HG03097 (cell line): ENCODE measurements at regions not wholly inside any gene's neighbourhood (a gene's known extent, or its start where the extent isn't known, plus 50 kb on each side); places are given as distances from the start of the nearest gene placed in this dataset.

Experiments
- ATAC-seq: cut with Tn5 transposase; IDR thresholded peaks from one replicate; pipeline ENCODE4 v1.9.1; 2021; ENCODE audit not compliant: unreplicated experiment, low FRiP score

DNA sequence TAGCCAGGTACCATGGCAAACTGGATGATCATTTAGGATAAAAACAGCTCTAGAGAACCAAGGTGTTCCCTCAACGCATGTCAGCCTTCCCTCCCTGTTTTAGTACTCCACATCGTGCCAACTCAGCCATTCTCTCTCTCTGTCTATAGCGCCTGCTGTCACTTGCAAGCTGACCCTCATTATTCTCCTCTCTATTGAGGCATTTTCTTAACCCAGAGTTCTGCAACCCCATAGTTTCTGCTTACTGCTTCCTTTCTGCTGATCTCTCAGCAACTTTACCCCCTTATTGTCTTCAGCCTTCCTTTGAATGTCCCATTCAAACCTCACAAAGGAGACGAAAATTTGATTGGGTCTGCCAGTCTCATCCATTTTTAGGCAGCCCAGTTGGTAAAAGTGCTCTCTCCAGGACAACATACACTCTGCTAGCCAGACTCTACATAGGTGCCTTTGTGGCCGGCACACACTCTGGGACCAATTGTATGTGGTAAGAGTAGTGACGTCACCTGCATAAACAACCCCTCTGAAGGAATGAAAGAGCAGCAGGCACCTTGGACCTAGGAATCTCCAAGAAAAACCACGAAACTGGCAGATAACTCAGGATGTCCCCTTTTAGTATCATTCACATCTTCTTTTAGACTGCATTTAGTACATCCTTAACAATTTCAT lies 367.2 kb upstream of the KCNH7 start:
- no peak for ATAC-seq

DNA sequence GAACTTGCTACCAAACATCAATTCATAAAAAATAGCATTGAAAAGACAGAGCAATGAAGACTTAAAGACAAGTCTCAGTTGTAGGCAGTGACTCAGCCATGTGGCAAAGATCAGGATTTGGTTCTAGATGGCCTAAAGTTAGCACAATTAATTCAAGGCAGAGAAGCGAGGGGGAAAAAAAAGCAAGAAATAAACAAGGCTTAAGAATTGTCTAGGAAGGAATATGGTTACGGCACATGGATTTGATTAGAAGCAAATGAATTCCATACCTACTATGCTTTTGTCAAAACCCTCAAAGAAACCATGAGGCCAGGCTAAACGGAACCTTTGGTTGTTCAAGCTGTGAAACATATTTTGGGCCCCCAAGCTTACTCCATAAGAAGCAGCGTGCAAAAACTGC lies 362.2 kb upstream of the KCNH7 start:
- no peak for ATAC-seq

DNA sequence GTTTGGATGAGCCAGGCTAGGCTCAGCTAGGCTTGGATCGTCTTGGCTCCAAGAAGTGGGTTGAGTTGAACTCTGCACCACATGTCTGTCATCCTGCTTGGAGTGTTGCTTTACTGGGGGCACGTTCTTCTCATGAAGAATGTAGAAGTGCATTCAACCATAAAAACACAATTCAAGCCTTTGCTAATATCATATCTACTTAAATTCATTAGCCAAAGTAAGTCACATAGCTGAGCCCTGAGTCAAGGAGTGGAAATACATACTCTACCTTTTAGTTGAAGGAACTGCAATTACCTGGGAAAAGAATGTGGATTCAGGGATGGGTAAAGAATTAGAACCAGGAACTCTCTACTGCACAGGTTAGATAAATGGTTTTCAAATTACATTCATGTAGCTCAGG lies 360.4 kb upstream of the KCNH7 start:
- ATAC-seq: no peak

DNA sequence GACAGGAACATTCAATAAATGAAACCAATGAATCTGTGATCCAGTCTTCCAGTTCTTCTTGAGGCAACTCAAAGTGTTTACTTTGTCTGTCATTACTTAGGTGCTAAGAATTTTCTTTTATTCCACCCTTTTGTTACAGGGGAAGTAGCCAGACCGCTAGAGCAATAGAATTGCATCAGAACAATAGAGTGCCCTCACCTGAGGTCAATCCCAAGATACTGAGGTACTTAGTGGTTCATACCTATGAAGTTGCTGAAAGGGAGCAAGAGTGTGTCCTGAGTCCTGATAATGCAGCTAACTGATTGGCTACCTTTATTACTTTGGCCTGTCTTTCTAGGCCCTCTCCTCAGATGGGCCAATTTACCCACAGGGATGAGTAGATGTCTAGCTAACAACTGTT lies 359.4 kb upstream of the KCNH7 start:
- no peak for ATAC-seq

DNA sequence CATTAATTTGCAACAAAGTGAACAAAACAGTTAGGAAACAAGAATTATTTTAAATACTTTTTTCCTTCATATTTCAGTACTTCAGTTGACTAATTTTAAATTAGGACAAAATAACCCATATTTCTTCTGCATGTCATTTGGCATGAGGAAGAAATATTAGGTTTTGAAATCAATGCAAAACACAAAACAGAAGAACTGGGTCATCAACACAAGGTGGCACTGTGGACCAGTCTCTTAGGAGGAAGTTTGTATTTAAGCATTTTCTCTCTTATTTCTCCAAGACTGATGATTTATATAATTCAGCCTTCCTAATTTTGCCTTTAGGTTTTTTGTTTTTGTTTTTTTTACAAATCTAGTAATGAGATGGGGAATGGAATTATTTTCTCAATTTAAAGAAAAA lies 352.8 kb upstream of the KCNH7 start:
- ATAC-seq: no peak

DNA sequence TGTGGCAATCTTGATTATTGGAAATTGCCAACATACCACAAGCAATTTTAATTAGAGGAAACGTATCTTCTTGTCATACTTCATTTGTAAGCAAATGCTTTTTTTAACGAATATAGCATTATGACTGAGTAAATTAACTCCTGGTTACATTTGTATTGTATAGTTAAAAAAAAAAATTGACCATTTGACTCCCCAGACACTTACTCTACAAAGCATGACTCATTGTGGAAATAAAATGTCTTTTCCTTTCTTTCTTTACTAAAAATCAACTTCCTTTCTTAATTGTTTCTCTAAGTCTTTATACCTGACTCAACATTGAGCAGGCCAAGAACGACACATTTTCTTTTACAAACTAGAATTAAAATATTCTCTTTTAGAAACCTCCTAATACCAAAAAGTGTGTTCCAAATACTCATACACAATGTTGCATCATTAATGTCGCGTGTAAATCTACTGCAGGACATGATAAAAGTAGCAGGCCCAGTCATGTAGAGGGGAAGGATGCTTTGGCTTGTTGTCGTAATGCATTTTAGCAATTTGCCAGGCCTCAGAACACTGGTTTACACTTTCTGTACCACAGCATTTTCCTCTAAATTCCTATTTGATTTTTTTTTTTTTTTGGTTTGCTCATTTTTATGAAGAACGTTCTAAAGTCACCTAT lies 349.6 kb upstream of the KCNH7 start:
- no peak for ATAC-seq

DNA sequence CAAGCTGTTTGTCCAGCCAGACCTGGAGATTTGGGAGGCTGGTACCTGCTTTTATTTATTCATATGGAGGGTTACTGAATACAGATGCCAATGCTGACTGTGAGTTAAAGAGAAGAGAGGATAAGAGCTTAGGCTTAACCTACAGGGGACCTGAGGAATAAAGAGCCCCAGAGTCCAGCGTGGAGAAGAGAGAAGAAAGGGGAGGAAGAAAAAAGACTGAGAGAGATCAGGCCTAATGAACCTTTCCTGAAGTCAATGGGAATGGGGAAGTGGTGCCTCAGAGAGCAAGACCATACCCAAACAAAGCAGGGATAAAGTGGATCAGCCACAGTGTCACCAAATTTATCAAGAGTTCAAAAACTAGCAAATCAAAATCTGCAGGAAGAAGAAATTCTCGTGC lies 348.6 kb upstream of the KCNH7 start:
- ATAC-seq: no peak

DNA sequence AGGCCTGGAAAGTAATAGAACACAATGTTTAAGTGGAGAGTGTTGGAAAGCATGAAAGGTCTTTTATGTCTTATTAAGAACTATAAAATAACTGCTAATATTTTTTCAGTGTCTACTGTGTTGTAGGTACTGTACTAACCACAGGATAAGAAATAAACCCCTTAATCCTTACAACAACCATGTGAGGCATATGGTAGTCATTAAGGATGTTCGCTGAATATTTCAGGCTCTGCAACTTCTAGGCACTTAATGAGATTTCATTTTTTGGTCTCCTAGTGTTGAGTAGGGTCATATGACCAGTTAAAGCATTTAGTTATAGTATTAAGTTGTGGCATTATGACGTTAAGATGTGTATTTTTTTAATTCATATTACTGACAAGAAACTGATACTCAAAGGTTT lies 346.6 kb upstream of the KCNH7 start:
- no peak for ATAC-seq

DNA sequence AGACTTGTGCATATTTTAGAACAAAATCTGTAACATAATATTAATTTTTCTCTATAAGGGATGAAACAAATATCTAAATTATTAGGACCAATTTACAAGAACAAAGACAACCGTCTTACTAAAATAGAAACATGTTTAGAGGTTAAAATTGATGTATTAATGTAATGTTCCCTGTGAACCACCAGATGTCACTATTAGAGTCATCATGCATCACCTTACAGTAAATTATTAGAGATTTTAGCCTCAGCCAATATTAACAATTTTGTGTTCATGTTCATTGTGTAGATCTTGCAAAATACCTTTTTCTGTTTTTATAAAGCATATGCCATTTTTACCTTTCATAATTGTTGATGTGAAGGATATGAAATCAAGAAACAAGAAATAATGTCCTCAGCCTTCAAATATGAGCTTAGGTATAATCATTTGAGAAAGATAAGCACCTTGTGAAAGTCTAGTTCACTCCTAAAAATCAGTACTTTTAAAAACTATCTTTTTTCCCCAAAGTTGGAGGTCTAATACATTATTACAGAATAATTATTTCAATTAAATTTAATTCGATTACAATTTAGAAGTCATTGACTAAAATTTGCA lies 344.3 kb upstream of the KCNH7 start:
- no peak for ATAC-seq

DNA sequence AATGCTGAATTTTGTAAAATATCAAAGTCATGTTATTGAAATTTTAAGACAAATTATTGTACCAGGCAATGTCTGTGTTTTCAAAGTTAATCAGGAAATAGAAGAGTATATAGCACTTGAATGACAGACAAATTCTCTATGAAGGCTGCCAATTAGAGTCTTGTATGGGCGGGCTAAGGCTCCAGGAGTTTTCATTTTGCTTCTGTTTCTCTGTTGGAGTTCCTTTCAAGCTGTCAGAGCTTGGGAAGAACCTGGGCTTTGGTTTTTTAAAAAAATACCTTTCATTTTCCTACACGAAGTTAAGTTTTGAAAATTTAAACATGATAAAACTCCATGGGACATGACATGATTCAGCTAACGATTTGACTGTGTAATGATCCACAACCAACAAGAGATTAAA lies 339.0 kb upstream of the KCNH7 start:
- no peak for ATAC-seq

DNA sequence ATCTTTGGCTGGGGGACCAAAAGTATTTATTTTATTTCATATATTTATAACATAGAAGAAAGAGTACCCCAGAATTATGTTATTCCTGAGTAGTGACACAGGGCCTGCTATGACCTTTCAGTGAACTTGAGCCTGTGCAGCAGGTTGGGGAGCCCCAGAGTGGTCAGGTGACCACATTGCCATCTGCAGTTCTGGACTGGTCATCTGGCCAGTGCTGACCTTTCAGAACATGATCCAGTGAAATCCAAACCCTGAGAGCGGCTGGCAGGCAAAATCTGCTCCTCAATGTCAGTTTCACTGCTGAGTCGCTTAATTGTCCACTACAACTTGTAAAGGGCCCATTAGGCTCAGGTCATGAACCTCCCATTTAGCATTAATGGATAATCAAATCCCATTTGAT lies 336.7 kb upstream of the KCNH7 start:
- no peak for ATAC-seq

DNA sequence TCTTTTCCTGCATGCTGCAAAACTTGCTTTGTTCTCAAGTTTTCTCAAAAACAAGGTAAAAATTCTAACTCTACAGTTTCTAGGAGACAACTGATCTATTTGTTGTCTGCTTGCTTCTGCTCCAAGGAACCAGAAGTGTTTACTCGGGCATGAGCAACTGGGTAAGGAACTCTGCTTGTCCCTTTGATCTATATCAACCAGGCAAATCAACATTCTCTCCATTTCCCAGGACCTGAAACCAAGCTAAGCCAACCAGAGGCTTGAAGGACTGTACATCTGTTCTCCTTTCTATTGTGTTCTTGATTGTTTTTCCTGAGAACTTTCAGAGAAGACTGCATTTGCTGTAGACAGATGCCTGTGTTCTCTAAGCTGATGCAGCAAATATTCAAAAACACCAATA lies 335.0 kb upstream of the KCNH7 start:
- no peak for ATAC-seq

DNA sequence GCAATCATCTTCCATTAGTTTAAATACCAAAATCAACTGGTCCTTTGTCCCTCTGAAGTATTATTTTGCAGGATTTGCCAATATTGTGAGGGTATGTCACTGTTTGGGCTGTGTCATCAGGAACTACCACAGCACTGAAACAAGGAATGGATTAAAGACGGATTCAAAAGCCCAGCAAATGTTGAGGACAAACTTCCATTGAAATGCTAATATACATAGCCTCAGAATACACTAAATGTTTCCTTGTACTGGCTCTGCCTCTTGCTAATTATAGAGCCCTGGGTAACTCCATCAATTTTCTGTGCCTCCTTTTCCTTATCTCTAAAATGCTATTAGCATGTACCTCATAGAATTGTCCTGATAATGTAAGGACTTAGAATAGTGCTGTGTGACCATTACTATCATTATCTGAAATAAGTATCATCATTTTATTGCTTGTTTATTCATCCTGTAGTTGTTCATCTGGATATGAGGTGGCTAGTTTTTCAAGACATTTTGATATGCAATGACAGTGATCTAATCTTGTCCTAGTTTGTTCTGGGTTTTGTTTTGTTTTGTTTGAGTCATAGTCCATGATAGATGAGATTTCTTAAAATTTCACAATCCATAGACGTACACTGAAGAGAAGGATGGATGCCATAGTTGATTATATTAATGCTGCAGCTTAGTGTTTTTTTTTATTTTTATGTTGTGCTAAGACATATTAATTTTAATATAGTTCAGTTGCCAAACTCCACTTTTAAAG lies 333.4 kb upstream of the KCNH7 start:
- no peak for ATAC-seq

DNA sequence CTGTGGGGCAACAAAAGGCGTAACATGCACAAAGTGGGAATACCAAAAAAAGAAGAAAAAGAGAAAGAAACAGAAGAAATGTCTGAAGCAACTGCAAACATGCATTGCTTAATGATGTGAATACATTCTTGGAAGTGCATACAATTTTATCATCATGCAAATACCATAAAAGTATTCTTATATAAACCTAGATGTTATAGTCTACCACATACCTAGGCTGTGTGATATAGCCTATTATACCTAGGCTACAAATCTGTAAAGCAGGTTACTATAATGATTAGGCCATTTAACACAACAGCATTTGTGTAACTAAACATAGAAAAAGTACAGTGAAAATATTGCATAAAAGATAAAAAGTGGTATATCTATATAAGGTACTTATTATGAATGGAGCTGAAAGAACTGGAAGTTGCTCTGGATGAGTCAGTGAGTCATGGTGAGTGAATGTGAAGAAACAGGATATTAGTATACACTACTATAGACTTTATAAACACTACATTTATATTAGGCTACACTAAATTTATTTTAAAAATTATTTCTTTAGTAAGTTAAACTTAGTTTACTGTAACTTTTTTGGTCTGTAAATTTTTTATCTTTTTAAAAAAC lies 319.4 kb upstream of the KCNH7 start:
- ATAC-seq: no peak

DNA sequence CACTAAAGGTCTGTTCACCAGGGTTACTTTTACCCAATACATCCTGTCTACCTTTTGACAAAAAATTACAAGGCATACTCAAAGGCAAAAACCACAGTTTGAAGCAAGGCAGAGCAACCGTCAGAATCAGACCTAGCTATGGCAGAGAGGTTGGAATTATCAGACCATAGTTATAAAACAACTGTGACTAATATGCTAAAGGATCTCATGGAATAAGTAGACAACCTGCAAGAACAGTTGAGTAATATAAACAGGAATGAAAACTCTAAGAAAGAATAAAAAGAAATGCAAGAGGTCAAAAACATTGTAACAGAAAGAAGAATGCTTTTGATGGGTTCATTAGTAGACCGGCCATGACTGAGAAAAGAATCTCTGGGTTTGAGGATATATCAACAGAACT lies 318.8 kb upstream of the KCNH7 start:
- ATAC-seq: no peak

DNA sequence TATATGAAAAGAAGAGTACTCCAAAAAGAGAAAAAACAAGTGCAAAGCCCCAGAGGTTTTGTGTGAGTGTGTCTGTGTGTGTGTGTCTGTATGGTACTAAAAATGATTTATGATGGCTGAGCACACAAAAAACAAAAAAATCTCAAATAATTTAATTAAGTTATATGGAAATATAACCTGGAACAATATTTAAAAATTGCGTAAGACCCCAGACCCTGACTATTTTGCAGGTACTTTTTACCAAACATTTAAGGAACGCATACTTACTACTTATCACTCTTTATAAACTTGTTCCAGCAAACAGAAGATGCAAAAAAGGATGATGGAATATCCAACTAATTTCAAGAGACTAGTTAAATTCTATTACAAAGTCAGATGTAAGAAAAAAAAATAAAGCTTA lies 317.4 kb upstream of the KCNH7 start:
- no peak for ATAC-seq

DNA sequence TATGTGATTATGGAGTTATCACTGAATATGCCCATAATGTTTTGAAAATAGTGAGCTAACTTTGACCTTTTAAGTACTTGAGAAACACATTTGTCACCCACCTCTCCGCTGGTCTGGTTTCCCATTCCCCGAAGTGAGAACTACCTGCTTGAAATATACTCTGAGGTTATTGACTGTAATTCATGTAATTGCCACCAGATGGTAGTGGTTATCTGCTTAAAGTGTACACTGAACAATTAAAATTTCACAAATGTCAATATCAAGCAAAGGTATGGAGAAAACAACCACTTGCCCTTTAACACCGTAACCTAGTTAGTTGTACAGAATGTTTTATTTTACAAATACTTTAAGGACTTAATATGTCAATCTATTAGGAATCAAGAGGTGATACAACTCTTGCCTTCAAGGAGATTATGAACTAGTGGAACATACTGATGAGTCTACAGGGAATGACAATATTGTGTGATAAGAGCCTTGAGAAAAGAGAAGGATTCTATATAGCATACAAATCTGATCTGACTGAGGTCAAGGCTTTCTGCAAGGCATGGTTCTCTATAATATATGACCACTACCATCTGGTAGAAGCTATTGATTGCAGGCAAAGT lies 316.8 kb upstream of the KCNH7 start:
- peak; percentile 74 for ATAC-seq

DNA sequence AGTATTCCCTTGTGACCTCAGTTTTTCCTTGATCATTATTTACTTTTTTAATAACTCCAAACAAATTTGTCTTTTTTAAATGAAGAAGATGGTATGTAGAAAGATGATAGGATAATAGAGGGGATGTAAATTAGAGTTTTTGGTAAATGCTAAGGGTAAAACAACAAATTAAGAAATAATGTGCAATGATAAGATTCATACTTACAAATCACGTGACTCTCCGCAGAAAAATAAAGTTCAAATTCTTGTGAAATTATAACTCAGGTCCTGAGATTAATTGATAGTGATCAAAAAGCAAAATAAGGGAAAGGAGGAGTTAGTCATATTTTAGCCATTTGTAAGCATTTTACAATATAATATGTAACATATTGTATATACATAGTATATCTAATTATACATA lies 304.1 kb upstream of the KCNH7 start:
- no peak for ATAC-seq

DNA sequence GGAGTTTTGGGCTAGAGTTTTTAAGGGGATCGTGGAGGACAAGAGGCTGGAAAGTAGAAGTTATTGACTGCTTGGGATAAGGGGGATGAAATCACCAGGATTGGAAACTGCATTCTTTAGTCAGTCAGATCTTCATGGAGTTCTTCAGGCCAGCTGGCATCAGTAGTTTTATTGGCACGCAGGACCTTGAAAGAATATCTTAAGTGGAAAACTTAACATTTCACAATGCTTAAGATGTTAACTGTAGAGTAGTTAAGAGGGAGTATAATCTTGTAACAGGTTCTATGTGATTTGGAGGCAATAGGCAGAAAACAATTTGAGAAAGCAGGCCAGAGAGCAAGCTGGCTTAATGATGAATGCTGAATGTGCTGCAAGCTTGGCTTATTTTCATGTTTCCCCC lies 300.4 kb upstream of the KCNH7 start:
- no peak for ATAC-seq

DNA sequence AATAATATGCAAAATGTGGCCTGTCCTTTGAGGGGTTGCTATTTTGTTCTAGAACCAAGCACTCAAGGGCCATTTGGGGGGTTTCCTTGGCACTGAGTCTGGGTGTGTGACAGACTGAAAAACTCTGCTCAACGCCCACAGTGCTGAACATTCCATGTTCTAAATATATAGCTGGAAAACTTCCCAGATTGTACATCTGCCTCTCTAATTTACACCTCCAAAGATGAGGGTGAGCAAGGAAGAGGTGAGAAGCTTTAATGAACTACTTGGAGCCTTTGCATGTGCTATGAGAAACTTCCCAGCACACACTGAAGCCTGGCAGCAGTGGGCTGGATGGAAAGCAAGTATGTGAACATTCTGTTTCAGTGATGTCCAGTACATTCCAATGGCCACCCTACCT lies 296.7 kb upstream of the KCNH7 start:
- ATAC-seq: no peak

DNA sequence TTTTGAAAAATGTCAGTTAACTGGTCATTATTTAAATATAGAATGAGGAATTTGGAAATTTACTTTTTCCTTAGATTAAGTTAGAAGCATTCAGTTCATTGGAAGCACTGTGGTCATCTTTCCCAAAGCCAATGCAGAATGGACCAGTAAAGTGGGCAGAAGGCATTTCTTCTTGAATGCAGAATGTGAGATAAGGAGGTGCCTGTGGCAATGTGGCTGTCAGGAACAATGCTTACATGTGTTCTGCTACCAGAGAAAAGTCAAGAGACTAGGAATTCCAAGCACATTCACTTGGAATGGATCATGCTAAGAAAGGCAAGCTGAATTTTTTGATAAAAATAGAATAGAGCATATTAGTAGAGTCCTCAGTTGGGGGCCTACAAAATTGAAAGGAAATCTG lies 295.0 kb upstream of the KCNH7 start:
- no peak for ATAC-seq
